Heart right ventricle (tissue), 16 donors: ENCODE measurements at regions not wholly inside any gene's neighbourhood (a gene's known extent, or its start where the extent isn't known, plus 50 kb on each side); places are given as distances from the start of the nearest gene placed in this dataset.

Experiments used
- ATAC-seq, 8 donors: fragments of 200-7000 bp; cut with Tn5 transposase; one replicate each; pipeline ENCODE4 v1.9.1; 2020; ENCODE audit warnings: mild to moderate bottlenecking in 8 of 8, moderate library complexity in 8 of 8, moderate number of reproducible peaks in 1 of 8
- DNase-seq, 2 donors: peaks; one replicate each; pipeline ENCODE4 v3.0.0-alpha.2; 2020
- H3K27ac ChIP-seq, 10 donors: fragments of 200-600 bp; sonication (generic) in 2 of 10; one replicate each; pipeline versions ENCODE4 v1.5.0 to v1.8.0; 2020 to 2022; ENCODE audit warnings: mild to moderate bottlenecking in 3 of 10
- H3K27me3 ChIP-seq, 7 donors: fragments of 200-600 bp; one replicate each; pipeline ENCODE4 v1.8.0; 2021 to 2022; ENCODE audit warnings: mild to moderate bottlenecking in 2 of 7
- H3K36me3 ChIP-seq, 9 donors: fragments of 200-600 bp; sonication (generic) in 1 of 9; one replicate each; pipeline versions ENCODE4 v1.5.0 to v1.8.0; 2020 to 2022; ENCODE audit warnings: mild to moderate bottlenecking in 2 of 9
- H3K4me1 ChIP-seq, 9 donors: fragments of 200-600 bp; sonication (generic) in 1 of 9; one replicate each; pipeline versions ENCODE4 v1.5.0 to v1.8.0; 2020 to 2022; ENCODE audit warnings: mild to moderate bottlenecking in 4 of 9
- H3K4me3 ChIP-seq, 10 donors: fragments of 200-600 bp; sonication (generic) in 2 of 10; one replicate each; pipeline versions ENCODE4 v1.5.0 to v1.8.0; 2020 to 2022; ENCODE audit warnings: mild to moderate bottlenecking in 7 of 10, moderate library complexity in 2 of 10
- H3K9me3 ChIP-seq, 11 donors: fragments of 200-600 bp in 10 of 11; sonication (generic) in 2 of 11; one replicate each; pipeline versions ENCODE4 v1.5.0 to v1.8.0; 2013 to 2022; ENCODE audit warnings: mild to moderate bottlenecking in 2 of 11, control low read depth in 1 of 11, moderate library complexity in 1 of 11
- WGBS, 2 donors: extraction: QIAGEN DNeasy Blood & Tissue Kit; methylation state at CpG; one replicate each; pipeline ENCODE4 v1.1.7; 2013; ENCODE audit warnings: inconsistent platforms in 1 of 2; 5-methylcytosine and 5-hydroxymethylcytosine counted together
- intact Hi-C, 10 donors: fragments of 100-400 bp; cut with DNase I; formaldehyde crosslinking; loops; one replicate each; pipeline versions ENCODE4 v1.11.1 to v1.14.2; 2022
- TF ChIP-seq, protein P1 (sequence below), 9 donors: fragments of 200-600 bp; sonication (generic) in 2 of 9; IDR thresholded peaks; one replicate each; pipeline versions ENCODE4 v1.5.0 to v1.8.0; 2021 to 2022; ENCODE audit warnings: antibody characterized with exemption in 9 of 9, mild to moderate bottlenecking in 5 of 9, moderate library complexity in 1 of 9
- donor health status: Arrhythmogenic right ventricular cardiomyopathy.
- donor health status: ischemic (EF 13 %, LVEDD 7.1; RV severe dilation, severe dysfunction).
- donor health status: healthy with polysubstance abuse.
- donor health status: DM: no; HTN: yes; CAD: no.
- donor health status: DM: no; HTN: no; CAD: no.
- donor health status: ischemic (EF 25% LVEDD 6.9; RV normal size, moderate dysfunction).
- donor health status: ischemic (EF 25% LVEDD 5.7; RV mildly dilated, moderate dysfunction).
- donor health status: healthy.
- donor health status: DM: yes; HTN: yes; CAD: no.
- donor health status: Ischemic cardiomyopathy.
- donor health status: ischemic (EF 35%, LVEDD 5.7; RV mildly dilated, moderate dysfunction).
- donor health status: nonischemic (EF 11% LVEDD 7.7; RV severe dilation, severe dysfunction).
- donor health status: DM: yes; HTN: yes; CAD: no.
- donor health status: PGD.
- donor health status: ischemic (EF 29% LVEDD 5.4; RV normal size, mild dysfunction).
- donor health status: nonischemic (EF 23%, LVEDD 6.1; RV moderate dilation, normal function).

GRCh38 chr10:113369365-113369694 is 183.5 kb upstream of the HABP2 start:
- no peak for DNase-seq
- H3K4me3 ChIP-seq: no peak overlapping the region
- H3K27me3 ChIP-seq: no peaks in the 10 kb centered on the region
- H3K4me1 ChIP-seq: no peaks in the 10 kb centered on the region
- ATAC-seq: no peak
- H3K27ac ChIP-seq: no peak overlapping the region
- TF ChIP-seq, protein P1, sequence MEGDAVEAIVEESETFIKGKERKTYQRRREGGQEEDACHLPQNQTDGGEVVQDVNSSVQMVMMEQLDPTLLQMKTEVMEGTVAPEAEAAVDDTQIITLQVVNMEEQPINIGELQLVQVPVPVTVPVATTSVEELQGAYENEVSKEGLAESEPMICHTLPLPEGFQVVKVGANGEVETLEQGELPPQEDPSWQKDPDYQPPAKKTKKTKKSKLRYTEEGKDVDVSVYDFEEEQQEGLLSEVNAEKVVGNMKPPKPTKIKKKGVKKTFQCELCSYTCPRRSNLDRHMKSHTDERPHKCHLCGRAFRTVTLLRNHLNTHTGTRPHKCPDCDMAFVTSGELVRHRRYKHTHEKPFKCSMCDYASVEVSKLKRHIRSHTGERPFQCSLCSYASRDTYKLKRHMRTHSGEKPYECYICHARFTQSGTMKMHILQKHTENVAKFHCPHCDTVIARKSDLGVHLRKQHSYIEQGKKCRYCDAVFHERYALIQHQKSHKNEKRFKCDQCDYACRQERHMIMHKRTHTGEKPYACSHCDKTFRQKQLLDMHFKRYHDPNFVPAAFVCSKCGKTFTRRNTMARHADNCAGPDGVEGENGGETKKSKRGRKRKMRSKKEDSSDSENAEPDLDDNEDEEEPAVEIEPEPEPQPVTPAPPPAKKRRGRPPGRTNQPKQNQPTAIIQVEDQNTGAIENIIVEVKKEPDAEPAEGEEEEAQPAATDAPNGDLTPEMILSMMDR (IDR thresholded peaks at IDR 0.05): no peak
- 45 to 58% methylated on average over 5 of the region's 5 CpGs for WGBS, 2 donors
- H3K9me3 ChIP-seq: peaks cover 0 to 12% (median 0%) of the 10 kb centered on the region in 11 donors
- intact Hi-C loops: no loop called here
- H3K36me3 ChIP-seq: no peaks in the 10 kb centered on the region

DNA sequence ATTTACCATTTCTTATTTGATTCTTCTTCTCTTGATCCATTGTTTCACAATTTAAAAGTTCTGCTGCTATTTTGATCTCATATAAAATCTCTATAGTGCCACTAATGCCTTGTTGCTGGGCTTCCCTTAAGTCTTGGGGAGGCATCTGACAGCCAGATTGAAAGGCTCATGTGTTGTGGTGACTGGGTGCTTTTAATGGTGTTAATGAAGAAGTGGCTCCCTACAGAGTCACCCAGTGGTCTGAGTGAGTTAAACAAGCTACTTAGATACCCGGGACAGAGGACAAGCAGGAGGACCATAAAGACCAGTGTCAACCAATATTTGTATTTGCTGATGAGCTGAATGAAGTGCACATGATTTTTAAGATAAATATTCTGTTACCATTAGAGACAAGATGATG is 176.4 kb upstream of the HABP2 start:
- no peaks in the 10 kb centered on the region for H3K27me3 ChIP-seq
- H3K4me1 ChIP-seq: peaks cover 0 to 2% (median 1%) of the 10 kb centered on the region in 9 donors
- intact Hi-C loops: loop anchor here in 1 of 10 donors (5.0 kb wide), 1 partner anchor 94 kb away; no protein-coding TSS in a partner anchor
- no peaks in the 10 kb centered on the region for H3K36me3 ChIP-seq
- DNase-seq (no peak), ATAC-seq (no peak)
- WGBS, 2 donors: 49 to 56% methylated on average over 1 of the region's 1 CpG
- TF ChIP-seq, protein P1 (IDR thresholded peaks at IDR 0.05): no peak
- H3K27ac ChIP-seq: no peak overlapping the region
- no peaks in the 10 kb centered on the region for H3K9me3 ChIP-seq
- no peak overlapping the region for H3K4me3 ChIP-seq

GRCh38 chr10:113379091-113379490 is 173.8 kb upstream of the HABP2 start:
- H3K4me3 ChIP-seq: no peak overlapping the region
- 86 to 95% methylated on average over 1 of the region's 1 CpG for WGBS, 2 donors
- ATAC-seq: no peak
- TF ChIP-seq, protein P1 (IDR thresholded peaks at IDR 0.05): no peak
- intact Hi-C loops: loop anchor here in 1 of 10 donors (5.0 kb wide), 1 partner anchor 97 kb away; no protein-coding TSS in a partner anchor
- no peaks in the 10 kb centered on the region for H3K27me3 ChIP-seq
- no peak for DNase-seq
- no peaks in the 10 kb centered on the region for H3K9me3 ChIP-seq
- no peak overlapping the region for H3K27ac ChIP-seq
- H3K36me3 ChIP-seq: no peaks in the 10 kb centered on the region
- peaks cover 0 to 18% (median 12%) of the 10 kb centered on the region in 9 donors for H3K4me1 ChIP-seq

DNA sequence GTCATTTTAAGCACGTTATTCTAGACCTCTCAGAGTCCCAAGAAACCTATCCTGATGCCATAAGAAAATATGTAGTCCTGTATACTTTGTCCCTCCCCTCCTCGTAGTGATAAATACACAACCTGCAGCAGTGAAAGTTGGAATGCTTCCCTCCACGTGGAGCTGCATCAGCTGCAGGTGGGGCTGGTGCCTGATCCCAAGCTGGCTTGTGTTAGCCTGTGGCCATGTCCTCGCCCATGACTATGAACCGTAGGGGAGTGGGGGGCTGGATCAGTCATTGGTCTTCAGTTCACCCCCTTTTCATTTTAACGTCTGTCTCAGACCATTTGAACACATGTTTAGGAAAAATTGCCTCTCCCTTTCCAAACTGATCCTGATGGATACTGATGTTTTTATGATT is 171.4 kb upstream of the HABP2 start:
- Histone ChIP-seq H3K9me3 (no peaks in the 10 kb centered on the region), H3K27me3 (no peaks in the 10 kb centered on the region), H3K4me3 (peak overlapping the region in 5 of 10 donors; percentile 28 to 49 (median 48)), H3K36me3 (no peaks in the 10 kb centered on the region), H3K27ac (peak overlapping the region in 8 of 10 donors; percentile 20 to 86 (median 76)), H3K4me1 (peaks cover 0 to 38% (median 24%) of the 10 kb centered on the region in 9 donors)
- ATAC-seq: no peak
- no peak for DNase-seq
- intact Hi-C loops: loop anchor here (5.0 to 10.0 kb wide), 10 partner anchors 143 to 907 kb away; partner anchors contain the start of gene TCF7L2 (in 3 of the 10)
- TF ChIP-seq, protein P1 (IDR thresholded peaks at IDR 0.05): no peak
- WGBS, 2 donors: 73 to 75% methylated on average over 6 of the region's 6 CpGs
